Dermis microvascular lymphatic vessel endothelial cell (primary cell): ENCODE measurements at regions not wholly inside any gene's neighbourhood (a gene's known extent, or its start where the extent isn't known, plus 50 kb on each side); places are given as distances from the start of the nearest gene placed in this dataset.

Experiments
- DNase-seq, 2 donors: peaks; one replicate each; pipeline versions ENCODE4 v3.0.0 to v3.0.0-alpha.2; 2010; ENCODE audit warnings: low read depth in 2 of 2

DNA sequence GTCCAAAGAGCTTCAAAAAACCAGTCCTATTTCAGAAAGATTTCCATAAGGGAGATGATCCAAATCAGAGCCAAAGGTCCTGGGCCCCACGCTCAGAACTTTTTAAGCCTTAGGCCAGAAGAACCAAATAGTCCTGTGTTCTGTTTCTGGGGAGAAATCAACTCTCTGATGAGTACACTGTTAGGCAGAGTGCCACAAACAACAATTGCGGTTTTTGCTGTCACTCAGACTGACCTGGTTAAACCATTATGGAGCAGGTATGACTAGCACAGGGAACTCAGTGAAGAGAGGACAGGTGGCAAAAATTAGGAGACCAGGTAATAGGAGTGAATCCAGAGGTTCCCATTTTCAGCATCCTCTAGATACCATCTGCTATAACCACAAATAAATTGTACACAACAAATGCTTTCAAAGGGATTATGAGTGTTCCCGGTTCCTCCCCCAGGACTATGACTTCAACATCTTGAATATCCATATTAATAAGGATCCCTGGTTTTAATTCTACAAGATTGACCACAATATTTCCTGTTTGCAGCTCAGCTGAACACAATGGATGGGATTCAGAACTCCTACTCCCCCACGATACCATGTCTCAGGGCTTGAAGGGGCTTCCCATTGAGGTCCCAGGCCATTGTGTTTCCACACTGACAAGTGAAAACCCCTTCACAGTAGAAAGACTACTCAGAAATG lies 52.1 kb upstream of the FREM1 start:
- DNase-seq = no peak

DNA sequence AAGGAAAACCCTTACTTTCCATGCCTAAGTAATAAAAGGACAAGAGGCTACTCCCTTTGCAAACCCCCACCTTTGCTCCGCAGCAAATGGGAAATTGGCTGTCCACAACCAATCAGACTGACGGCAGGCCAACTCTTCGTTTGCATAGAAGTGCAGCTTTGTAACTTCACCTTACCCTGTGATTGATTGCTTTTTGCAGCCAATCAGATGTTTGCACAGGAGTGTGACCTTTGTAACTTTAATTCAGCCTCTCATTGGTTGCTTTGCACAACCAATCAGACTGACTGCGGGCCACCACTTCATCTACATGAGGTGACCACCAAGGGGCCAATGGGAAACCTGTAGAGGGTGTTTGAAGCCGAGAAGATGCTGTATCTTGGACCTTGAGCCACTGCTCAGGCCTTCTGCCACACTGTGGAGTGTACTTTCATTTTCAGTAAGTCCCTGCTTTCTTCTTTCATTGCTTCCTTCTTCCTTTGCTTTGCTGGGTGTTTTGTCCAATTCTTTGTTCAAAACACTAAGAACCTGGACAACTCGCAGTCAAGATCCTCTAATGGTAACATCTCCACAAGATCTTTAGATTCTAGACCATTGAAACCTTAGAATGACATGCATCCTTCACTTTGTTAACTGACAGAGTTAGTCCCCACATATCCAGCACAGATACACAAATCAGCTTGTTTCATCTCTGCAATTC lies 51.3 kb upstream of the FREM1 start:
- DNase-seq = no peak

DNA sequence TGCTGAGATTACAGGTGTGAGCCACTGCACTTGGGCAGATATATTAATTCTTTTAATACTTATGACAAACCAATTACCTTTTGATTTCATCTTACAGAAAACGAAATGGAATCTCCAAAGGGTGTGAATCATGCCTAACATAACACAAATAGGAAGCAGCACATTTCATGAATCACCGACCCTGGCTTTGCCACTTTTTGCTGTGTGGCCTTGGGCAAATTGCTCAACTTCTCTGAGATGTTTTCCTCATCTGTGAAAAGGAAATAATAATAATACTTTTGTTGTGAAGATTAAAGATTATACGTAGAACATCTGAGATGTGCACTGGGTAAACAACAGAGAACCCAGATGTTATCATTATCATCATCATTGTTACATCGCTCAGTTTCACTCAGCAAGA lies 50.7 kb upstream of the FREM1 start:
- DNase-seq = no peak
